Kidney (tissue), 13 donors: ENCODE measurements at regions not wholly inside any gene's neighbourhood (a gene's known extent, or its start where the extent isn't known, plus 50 kb on each side); places are given as distances from the start of the nearest gene placed in this dataset.
A peak's percentile ranks its signal among the peaks of the same experiment; 100 is the strongest.

Experiments
- DNase-seq, 5 donors: peaks; one replicate each; pipeline ENCODE4 v3.0.0-alpha.2; 2013 to 2020
- FAIRE-seq: peaks from 2 replicates; lab custom pipeline; 2012; peaks lifted over from hg19 to GRCh38; lab: Jason Lieb, UNC
- H3K27ac ChIP-seq, 2 donors: one replicate each; pipeline ENCODE4 v1.7.0; 2013; ENCODE audit warnings: low read depth in 2 of 2, low read length in 2 of 2, inconsistent platforms in 1 of 2
- H3K27me3 ChIP-seq: one replicate; pipeline ENCODE4 v1.7.1; 2013; ENCODE audit warnings: low read length, inconsistent platforms; ENCODE audit not compliant: control insufficient read depth, insufficient read depth
- H3K36me3 ChIP-seq, 3 donors: one replicate each; pipeline versions ENCODE4 v1.7.0 to v1.7.1; 2013; ENCODE audit warnings: low read length in 3 of 3, control low read depth in 1 of 3, inconsistent platforms in 1 of 3; ENCODE audit not compliant: insufficient read depth in 3 of 3, control insufficient read depth in 2 of 3
- H3K4me1 ChIP-seq, 3 donors: one replicate each; pipeline versions ENCODE4 v1.7.0 to v1.7.1; 2013; ENCODE audit warnings: low read length in 3 of 3, inconsistent platforms in 1 of 3, low read depth in 1 of 3; ENCODE audit not compliant: control insufficient read depth in 2 of 3, insufficient read depth in 2 of 3
- H3K4me3 ChIP-seq, 3 donors: one replicate each; pipeline versions ENCODE4 v1.7.0 to v1.8.1; 2013; ENCODE audit warnings: low read length in 3 of 3, control low read depth in 1 of 3, inconsistent platforms in 1 of 3
- H3K9ac ChIP-seq, 3 donors: one replicate each; pipeline versions ENCODE4 v1.7.0 to v1.7.1; 2013; ENCODE audit warnings: low read length in 3 of 3, control low read depth in 1 of 3, inconsistent platforms in 1 of 3
- H3K9me3 ChIP-seq, 3 donors: one replicate each; pipeline versions ENCODE4 v1.7.0 to v1.7.1; 2013; ENCODE audit warnings: low read length in 3 of 3, control low read depth in 1 of 3, inconsistent platforms in 1 of 3; ENCODE audit not compliant: control insufficient read depth in 2 of 3, insufficient read depth in 1 of 3
- CTCF ChIP-seq: IDR thresholded peaks from 3 replicates; pipeline ENCODE4 v1.5.1; 2012; ENCODE audit warnings: mild to moderate bottlenecking, moderate library complexity, borderline replicate concordance; ENCODE audit not compliant: insufficient read depth; ENCODE audit errors: extremely low read depth
- intact Hi-C: fragments of 100-400 bp; cut with DNase I; formaldehyde crosslinking; loops from one replicate; pipeline ENCODE4 v1.11.1; 2022
- donor health status: control.
- donor health status: control.
- donor health status: control.
- donor health status: control.
- donor health status: control.
- donor health status: DM: yes; HTN: yes; CAD: no.
- donor health status: Normal renal cell carcinoma (clear cell type).

GRCh38 chr2:59282374-59283057, 1041.4 kb upstream of the FANCL start:
- H3K9ac ChIP-seq: no peak overlapping the region
- FAIRE-seq: no peak

GRCh38 chr2:59277671-59278070, 1036.5 kb upstream of the FANCL start:
- Histone ChIP-seq H3K9ac (no peak overlapping the region), H3K9me3 (no peaks in the 10 kb centered on the region), H3K27me3 (no peaks in the 10 kb centered on the region), H3K4me1 (peaks cover 0 to 10% (median 0%) of the 10 kb centered on the region in 3 donors), H3K36me3 (no peaks in the 10 kb centered on the region), H3K27ac (no peak overlapping the region), H3K4me3 (no peak overlapping the region)
- DNase-seq (no peak), FAIRE-seq (no peak)
- intact Hi-C loops: no loop called here
- TF ChIP-seq CTCF: no peak

More at GRCh38 chr2:59282374-59283057, 1041.4 kb upstream of the FANCL start:
- DNase-seq: no peak
- Histone ChIP-seq H3K4me3 (no peak overlapping the region), H3K4me1 (peaks cover 0 to 2% (median 0%) of the 10 kb centered on the region in 3 donors), H3K9me3 (no peaks in the 10 kb centered on the region), H3K27me3 (no peaks in the 10 kb centered on the region), H3K36me3 (no peaks in the 10 kb centered on the region), H3K27ac (no peak overlapping the region)
- intact Hi-C loops: no loop called here
- no peak for TF ChIP-seq CTCF

- Histone ChIP-seq H3K27me3 (no peaks in the 10 kb centered on the region), H3K4me1 (peaks cover 0 to 10% (median 0%) of the 10 kb centered on the region in 3 donors), H3K9me3 (no peaks in the 10 kb centered on the region), H3K27ac (no peak overlapping the region), H3K9ac (no peak overlapping the region), H3K36me3 (no peaks in the 10 kb centered on the region), H3K4me3 (no peak overlapping the region)
- no peak for TF ChIP-seq CTCF
- DNase-seq: peak in 4 of 5 donors; percentile 36 to 75 (median 55)
- intact Hi-C loops: no loop called here
- FAIRE-seq: no peak
Observed at GRCh38 chr2:59276917-59277316, 1035.8 kb upstream of the FANCL start.

- Histone ChIP-seq H3K36me3 (no peaks in the 10 kb centered on the region), H3K4me1 (peaks cover 0 to 10% (median 0%) of the 10 kb centered on the region in 3 donors), H3K27me3 (no peaks in the 10 kb centered on the region), H3K9me3 (no peaks in the 10 kb centered on the region), H3K4me3 (no peak overlapping the region), H3K9ac (no peak overlapping the region), H3K27ac (no peak overlapping the region)
- no peak for TF ChIP-seq CTCF
- no peak for FAIRE-seq
- intact Hi-C loops: no loop called here
- DNase-seq: no peak
Observed at GRCh38 chr2:59276033-59276432, 1034.9 kb upstream of the FANCL start.
